Hepatocyte (in vitro differentiated cells): ENCODE measurements at regions not wholly inside any gene's neighbourhood (a gene's known extent, or its start where the extent isn't known, plus 50 kb on each side); places are given as distances from the start of the nearest gene placed in this dataset.

ENCODE experiments used
- EZH2 ChIP-seq: fragments of 200-600 bp; sonication (generic); IDR thresholded peaks from 2 replicates; pipeline ENCODE4 v1.6.1; 2016; ENCODE audit warnings: antibody characterized with exemption, mild to moderate bottlenecking, borderline replicate concordance
- EZH2phosphoT487 ChIP-seq: fragments of 200-600 bp; sonication (generic); IDR thresholded peaks from one replicate; pipeline ENCODE4 v1.6.1; 2018; ENCODE audit warnings: antibody characterized with exemption, mild to moderate bottlenecking, low read depth, moderate library complexity; ENCODE audit not compliant: unreplicated experiment, severe bottlenecking
- TF ChIP-seq, protein P1 (sequence below): fragments of 200-600 bp; sonication (generic); IDR thresholded peaks from 2 replicates; pipeline ENCODE4 v1.5.1; 2016; ENCODE audit warnings: antibody characterized with exemption, mild to moderate bottlenecking; ENCODE audit not compliant: poor library complexity

DNA sequence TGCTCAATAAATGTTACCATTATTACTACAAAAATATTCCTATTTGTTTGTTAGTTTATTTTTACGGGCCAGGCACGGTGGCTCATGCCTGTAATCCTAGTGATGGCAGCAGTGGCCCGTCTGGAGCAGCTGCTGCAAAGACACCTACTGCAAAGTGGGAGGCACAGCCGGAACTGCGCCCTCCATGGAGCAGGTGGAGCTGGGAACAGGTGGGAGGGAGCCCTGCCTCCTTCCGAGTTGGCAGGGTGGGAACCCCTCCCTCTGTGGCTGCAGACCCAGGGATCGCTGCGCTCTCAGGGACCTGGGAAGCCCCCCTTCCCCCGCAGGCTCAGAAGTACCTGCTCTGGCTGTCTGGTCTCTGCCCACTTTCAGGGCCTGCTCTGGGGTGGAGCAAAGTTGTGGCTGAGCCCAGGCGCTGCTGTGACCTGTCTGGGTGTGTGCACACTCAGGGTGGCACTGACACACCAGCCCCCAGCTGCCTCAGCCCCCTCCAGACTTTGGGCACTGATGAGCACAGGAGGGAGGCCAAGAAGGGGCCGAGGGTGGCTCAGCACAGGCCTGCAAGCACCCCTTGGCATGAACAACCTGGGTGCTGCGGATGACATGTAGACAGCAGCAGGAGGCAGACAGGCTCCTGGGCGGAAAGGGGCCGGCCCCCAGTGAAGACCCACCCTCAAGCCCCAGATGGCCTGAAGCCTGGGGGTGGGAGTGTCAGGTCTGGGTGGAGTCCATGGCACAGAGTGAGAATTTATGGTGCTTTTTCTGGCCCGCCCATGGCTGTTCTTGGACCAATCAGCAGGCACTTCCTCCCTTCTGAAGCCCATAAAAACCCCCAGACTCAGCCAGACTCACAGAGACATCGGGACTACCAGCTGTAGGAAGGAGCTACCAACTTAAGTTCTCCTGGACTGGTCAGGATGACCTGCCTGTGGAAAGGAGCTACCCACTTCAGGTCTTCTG lies 103.7 kb upstream of the CLMP start:
- TF ChIP-seq, protein P1, sequence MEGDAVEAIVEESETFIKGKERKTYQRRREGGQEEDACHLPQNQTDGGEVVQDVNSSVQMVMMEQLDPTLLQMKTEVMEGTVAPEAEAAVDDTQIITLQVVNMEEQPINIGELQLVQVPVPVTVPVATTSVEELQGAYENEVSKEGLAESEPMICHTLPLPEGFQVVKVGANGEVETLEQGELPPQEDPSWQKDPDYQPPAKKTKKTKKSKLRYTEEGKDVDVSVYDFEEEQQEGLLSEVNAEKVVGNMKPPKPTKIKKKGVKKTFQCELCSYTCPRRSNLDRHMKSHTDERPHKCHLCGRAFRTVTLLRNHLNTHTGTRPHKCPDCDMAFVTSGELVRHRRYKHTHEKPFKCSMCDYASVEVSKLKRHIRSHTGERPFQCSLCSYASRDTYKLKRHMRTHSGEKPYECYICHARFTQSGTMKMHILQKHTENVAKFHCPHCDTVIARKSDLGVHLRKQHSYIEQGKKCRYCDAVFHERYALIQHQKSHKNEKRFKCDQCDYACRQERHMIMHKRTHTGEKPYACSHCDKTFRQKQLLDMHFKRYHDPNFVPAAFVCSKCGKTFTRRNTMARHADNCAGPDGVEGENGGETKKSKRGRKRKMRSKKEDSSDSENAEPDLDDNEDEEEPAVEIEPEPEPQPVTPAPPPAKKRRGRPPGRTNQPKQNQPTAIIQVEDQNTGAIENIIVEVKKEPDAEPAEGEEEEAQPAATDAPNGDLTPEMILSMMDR: no peak
- TF ChIP-seq EZH2: no peak
- no peak for TF ChIP-seq EZH2phosphoT487
